ENCODE measurements at regions not wholly inside any gene's neighbourhood (a gene's known extent, or its start where the extent isn't known, plus 50 kb on each side); places are given as distances from the start of the nearest gene placed in this dataset.
"Not testable (repeated sequence)": the region's sequence is repeated elsewhere in the genome, so short reads cannot be mapped to it uniquely, and the experiment has no call there.

DNA sequence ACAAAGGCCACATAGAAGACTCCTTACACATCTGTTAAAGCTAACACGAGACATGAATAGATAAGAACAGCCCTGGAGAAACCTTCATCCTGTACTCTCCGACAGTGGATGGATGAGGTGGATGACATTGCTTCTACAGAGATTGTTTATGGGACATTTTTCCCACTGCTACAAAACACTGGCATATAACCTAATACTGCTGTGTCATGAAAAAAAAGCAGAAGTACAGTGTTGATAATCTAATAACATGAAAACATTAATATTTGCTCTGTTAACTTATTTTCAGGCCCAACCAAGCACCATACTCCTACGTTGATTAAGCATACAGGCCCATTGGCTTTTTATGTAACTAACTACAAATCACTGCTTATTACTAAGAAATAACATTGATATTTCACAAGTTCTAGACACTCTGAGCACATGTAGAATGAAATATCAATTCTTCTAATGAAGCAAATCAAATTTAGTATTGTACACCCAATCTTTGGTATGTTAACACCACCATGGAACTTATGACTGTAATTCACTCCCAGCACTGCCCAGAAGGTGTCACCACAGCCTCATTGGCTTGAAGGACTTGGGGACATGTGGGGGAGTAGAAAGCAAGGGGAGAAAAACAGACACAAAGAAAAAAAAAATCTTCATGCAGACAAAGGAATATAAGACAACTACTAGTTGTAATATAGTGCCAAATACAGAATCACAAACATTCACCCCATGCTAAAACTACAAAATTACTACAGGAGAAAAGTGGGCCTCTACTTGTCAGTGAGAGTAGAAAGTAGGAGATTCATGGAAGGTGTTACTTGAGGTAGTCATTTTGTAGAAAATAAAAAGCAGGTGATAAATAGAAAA is 330.0 kb upstream of the PMFBP1 start:
- DNase-seq = no peak

DNA sequence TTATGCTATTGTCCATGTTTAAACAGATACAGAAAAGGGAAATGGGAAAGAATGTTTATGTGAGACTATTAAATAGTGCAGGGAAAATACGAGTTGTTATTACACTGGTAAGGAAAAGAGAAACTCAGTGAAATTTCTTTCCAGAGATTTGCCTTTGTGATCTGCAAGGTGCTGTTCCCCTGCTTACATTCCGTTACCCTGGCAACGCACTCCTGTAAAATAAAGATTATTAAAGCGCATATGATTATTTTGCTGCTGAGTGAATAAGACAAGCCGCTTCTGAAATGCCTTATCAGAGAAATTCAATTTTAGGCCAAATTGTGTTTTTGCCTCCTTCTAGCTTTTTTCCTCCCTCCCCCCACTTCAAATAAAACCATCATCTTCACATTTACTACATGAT is 328.6 kb upstream of the PMFBP1 start:
- DNase-seq = no peak

GRCh38 chr16:72493716-72494415 is 321.9 kb upstream of the PMFBP1 start:
- DNase-seq = no peak

DNA sequence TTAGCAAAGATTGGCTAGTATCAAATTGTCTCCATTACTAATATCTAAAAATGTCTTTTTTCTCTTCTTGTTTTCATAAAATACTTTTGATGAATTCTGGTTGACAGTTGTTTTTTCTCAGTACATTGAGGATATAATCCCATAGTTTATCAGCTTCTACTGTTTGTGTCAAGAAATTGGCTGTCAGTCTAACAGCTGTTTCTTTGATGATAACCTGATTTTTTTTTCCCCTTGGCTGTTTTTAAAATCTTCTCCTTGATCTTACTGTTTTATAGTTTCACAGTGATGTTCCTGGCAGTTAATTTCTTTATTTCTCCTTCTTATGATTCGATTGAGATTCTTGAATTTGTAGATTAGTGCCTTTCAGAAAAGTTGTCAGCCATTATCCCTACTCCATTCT is 315.3 kb upstream of the PMFBP1 start:
- DNase-seq = no peak

- no peak for DNase-seq
These were observed 310.7 kb upstream of the PMFBP1 start for GRCh38 chr16:72482695-72483094.

- DNase-seq = no peak
These were observed 309.5 kb upstream of the PMFBP1 start for GRCh38 chr16:72481419-72481818.

- DNase-seq = no peak
These were observed 309.0 kb upstream of the PMFBP1 start for GRCh38 chr16:72480911-72481310.

DNA sequence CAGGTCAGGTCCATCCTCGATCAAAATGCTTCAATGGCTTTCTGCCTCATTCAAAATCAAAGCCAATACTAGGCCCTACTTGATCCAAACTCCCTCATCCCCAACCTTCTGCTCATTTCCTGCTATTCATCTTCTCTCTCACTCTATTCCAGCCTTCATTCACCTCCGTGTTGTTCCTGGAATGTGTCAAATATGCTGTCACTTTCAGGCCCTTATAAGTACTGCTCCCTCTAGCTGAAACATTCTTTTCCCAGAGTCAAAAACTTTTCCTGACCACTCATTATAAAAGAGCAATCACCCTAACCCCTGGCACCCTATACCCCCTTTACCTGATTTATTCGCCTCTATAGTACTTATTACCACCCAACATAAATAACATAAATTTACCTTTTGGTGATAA is 303.7 kb upstream of the PMFBP1 start:
- DNase-seq = no peak

DNA sequence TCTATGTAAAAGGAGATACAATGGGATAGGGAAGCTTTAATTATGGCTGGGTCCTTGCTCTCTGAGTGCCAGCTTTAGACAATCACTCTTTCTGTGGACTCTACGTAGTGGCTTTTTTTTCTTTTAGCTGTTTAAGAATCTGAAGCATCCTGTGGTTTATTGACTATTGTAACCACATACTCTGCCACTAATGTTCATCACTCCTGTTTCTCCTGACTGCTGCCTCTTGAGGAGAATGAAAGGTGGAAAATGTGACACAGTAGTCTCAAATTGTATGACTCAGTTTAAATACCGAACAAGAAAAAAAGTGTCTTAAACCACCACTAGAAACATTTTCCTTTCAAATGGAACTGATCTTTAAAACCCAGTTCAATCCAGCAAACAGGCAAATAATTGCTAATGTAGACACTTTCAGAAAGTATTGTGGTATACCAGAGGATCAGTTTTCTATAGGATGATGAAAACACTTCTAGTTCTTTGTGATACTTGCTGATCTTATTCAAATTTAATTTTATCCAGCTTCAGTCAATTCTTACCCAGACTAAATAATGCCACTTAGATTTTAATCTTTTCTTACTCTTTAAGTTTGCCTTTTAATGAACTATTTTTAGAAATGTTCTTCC is 302.7 kb upstream of the PMFBP1 start:
- no peak for DNase-seq

GRCh38 chr16:72473631-72474030 is 301.7 kb upstream of the PMFBP1 start:
- DNase-seq = no peak

DNA sequence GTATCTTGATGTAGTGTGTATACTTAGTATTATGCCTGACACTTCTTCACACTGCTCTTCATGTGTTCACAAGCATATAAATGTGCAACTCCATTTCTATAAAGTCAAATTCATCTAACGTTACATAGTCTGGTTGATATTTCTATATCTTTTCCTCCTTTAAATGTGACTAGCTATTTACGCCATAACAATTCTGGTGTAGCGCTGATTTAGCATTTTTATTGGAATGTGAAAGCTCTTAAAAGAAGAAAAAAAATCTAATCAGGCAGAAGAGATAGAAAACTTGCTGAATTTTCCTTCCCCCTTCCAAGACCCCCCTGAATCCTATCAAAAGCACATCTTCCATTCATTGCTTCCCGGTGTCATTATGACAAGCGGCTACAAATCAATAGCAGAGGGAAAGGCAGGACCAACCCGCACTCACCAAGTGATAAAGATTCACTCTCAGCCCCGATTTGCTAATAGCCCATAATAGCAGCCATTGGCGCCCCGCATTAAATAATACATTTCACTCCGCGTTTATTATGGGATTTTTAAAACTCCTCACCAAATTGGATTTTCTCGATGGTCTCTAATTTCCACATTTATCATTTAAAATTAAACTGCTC is 299.5 kb upstream of the PMFBP1 start:
- no peak for DNase-seq

DNA sequence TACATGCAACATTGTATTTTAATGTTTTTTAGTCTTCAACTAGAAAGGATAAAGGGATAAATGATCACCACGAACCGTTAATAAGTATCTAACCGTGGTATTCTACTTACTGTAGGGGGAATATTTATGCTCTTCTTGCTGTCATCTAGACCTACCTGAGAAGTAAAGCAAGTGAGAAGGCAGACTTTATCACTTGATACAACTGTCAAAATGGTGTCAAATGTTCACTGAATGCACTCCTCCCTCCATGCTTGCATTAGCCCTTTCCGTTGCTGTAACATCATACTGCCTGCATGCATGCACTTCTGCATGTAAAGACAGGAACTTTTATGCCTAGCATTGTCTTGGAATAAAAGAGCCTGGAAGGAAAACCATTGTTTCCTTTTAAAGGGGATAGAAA is 298.6 kb upstream of the PMFBP1 start:
- DNase-seq = no peak

- DNase-seq = no peak
These were observed 298.0 kb upstream of the PMFBP1 start for GRCh38 chr16:72469932-72470331.

DNA sequence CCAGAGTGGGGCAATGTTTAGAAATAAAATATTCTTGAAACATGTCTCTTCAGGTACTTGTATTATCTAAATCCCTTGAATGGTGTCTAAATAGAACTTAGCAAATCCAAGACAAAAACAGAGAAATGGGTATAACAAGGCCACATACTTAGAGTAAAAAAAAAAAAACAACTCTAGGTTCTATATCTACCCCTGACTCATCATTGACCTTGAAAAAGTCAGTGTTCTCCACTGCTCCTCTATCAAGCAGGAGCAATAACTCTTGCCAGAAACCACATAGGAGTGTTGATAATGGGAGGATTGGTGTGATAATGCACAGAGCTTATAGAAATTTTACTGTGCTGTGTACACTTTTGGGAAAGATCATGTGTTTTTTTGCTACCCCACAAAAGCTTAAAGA is 296.6 kb upstream of the PMFBP1 start:
- no peak for DNase-seq

DNA sequence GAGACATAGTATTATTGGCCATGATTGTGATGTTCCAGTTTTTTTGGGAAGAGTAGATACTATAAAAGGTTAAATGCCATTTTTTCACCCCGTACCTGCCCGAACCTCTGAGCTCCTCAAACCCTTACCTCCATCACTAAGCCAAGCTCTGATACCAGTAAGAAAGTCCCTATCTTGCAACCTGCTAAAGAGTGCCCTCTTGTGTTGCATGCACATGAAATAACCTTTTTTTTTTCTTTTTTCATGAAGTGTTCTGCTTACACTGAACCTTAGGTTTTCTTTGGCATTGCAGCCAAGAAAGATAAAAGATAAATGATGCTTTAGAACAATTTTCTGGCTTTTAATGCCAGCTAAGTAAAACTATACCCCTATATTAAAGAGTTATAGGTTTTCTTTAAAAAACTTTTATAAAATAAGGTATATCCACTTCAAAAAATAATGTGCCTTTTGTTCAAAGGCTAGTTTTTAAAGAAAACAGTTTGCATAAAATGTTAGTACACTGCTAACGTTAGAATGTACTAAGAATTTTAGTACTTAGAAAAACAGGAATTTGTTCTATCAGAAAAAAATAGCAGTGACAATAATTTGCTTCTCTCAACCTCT is 295.3 kb upstream of the PMFBP1 start:
- no peak for DNase-seq

DNA sequence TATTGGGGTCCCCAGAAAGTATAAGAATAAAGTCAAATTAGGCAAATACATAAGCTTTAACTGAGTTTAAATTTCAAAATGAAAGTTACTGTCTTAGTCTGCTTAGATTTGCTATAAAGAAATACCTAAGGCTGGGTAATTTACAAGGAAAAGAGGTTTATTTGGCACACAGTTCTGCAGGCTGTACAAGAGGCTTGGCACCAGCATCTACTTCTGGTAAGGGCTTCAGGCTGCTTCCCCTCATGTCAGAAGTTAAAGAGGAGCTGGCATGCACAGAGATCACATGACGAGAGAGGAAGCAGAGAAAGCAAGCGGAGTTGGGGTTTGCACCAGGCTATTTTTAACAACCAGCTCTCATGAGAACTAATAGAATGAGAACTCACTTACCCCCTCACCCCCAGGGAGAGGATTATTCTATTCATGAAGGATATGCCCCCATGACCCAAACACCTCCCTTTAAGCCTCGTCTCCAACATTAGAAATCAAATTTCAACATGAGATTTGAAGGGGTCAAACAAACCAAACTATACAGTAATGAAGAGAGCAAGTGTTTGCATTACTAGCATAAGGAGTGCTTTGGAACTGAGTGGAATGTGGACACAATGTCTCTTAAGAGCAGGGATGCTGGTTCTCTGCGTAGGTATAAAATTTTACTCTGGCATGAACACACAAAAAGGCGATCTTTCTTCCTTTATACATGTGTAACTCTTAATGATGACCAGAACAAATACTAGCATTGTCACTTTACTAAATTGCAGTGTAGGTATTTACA is 292.8 kb upstream of the PMFBP1 start:
- no peak for DNase-seq

GRCh38 chr16:72464052-72464451 is 292.1 kb upstream of the PMFBP1 start:
- no peak for DNase-seq

DNA sequence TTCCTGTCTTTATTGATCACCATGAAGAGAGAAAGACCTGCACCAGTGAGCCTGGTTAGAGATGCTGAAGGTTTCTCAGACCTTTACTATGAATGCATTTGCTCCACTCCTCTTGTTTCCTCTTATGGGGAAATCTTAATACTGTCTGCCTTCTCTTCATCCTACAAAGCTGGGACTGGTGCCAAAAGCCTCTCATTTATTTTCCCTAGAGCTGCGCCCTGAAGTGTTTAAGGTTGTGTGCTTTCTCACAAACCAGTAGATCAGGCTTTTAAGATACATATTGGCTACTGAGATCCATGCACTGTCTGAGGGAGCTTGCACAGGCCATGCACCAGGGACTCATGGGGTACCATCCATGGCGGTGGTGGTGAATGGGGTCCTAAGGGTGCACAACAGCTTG is 286.1 kb upstream of the PMFBP1 start:
- DNase-seq = no peak

- DNase-seq = no peak
These were observed 285.4 kb upstream of the PMFBP1 start for GRCh38 chr16:72457243-72457940.

- no peak for DNase-seq
These were observed 284.0 kb upstream of the PMFBP1 start for GRCh38 chr16:72455743-72456659.

- DNase-seq = not testable (repeated sequence)
These were observed 281.9 kb upstream of the PMFBP1 start for GRCh38 chr16:72453856-72454255.

All from GOT3 (cell line).